Stomach smooth muscle (tissue), 2 donors: ENCODE measurements at regions not wholly inside any gene's neighbourhood (a gene's known extent, or its start where the extent isn't known, plus 50 kb on each side); places are given as distances from the start of the nearest gene placed in this dataset.

Source experiments
- H3K27ac ChIP-seq: one replicate; pipeline ENCODE4 v1.7.0; 2013; ENCODE audit warnings: mild to moderate bottlenecking, low read length, inconsistent platforms
- H3K27me3 ChIP-seq, 2 donors: one replicate each; pipeline ENCODE4 v1.7.0; 2013; ENCODE audit warnings: low read length in 2 of 2; ENCODE audit not compliant: insufficient read depth in 2 of 2, control insufficient read depth in 1 of 2
- H3K36me3 ChIP-seq, 2 donors: one replicate each; pipeline ENCODE4 v1.7.0; 2013; ENCODE audit warnings: low read length in 2 of 2; ENCODE audit not compliant: control insufficient read depth in 2 of 2, insufficient read depth in 2 of 2
- H3K4me1 ChIP-seq: one replicate; pipeline ENCODE4 v1.7.0; 2013; ENCODE audit warnings: low read length; ENCODE audit not compliant: control insufficient read depth, insufficient read depth
- H3K4me3 ChIP-seq, 2 donors: one replicate each; pipeline ENCODE4 v1.7.0; 2013; ENCODE audit warnings: low read length in 2 of 2
- H3K9ac ChIP-seq, 2 donors: one replicate each; pipeline ENCODE4 v1.7.0; 2013; ENCODE audit warnings: low read length in 2 of 2, mild to moderate bottlenecking in 1 of 2
- H3K9me3 ChIP-seq, 2 donors: one replicate each; pipeline ENCODE4 v1.7.0; 2013; ENCODE audit warnings: low read length in 2 of 2; ENCODE audit not compliant: control insufficient read depth in 2 of 2
- donor health status: healthy.
- donor health status: Pancreatic carcinoma.

DNA sequence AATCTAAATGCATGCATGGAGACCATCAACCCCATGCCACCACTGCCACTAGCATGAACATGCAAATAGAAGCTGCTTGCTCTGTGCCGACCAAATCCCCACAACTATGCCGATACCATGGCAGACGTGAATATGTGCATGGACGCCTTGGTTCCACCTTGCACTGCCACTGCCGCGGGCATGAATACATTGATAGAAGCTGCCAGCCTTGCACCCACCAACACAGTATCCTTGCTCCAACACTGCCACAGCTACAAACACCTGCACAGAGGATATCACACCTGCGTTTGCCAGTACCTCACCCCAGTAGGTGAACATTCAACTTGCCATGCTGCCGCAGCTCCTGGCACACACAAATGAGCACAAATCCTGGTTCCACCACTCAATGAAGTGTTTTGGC is 527.4 kb upstream of the REG3G start:
- Histone ChIP-seq H3K4me3 (no peak overlapping the region), H3K27ac (no peak overlapping the region), H3K4me1 (no peaks in the 10 kb centered on the region), H3K9ac (no peak overlapping the region), H3K27me3 (no peaks in the 10 kb centered on the region), H3K36me3 (no peaks in the 10 kb centered on the region), H3K9me3 (no peaks in the 10 kb centered on the region)

DNA sequence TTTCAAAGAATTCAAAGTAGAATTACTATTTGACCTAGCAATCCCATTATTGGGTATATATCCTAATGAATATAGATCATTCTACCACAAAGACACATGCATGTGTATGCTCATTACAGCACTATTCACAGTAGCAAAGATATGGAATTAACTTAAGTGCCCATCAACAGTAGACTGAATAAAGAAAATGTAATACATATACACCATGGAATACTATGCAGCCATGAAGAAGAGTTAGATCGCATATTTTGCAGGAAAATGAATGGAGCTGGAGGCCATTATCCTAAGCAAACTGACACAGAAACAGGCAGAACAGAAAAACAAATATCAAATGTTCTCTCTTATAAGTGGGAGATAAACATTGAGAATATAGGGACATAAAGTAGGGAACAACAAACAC is 519.2 kb upstream of the REG3G start:
- no peaks in the 10 kb centered on the region for H3K27me3 ChIP-seq
- no peak overlapping the region for H3K27ac ChIP-seq
- H3K4me3 ChIP-seq = no peak overlapping the region
- no peaks in the 10 kb centered on the region for H3K9me3 ChIP-seq
- no peaks in the 10 kb centered on the region for H3K36me3 ChIP-seq
- no peaks in the 10 kb centered on the region for H3K4me1 ChIP-seq
- no peak overlapping the region for H3K9ac ChIP-seq

DNA sequence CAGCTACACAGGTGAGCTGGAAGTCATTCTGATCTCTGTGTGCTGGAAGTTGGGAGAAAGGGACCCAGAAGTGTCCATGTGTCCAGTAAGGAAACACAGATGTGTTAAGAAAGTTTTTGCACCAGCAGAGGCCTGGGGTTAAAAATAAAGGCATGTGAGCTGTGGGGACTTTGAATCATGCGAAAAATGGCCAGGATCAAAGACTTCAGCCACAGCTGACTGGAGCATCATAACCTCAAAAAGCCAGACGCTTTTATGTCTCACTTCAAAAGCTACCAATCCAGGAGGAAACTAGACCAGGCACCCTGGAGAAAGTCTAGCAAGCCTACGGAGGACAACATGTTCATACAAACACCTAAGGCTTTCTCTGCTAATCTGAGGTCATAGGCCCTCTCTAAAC is 503.6 kb upstream of the REG3G start:
- no peaks in the 10 kb centered on the region for H3K36me3 ChIP-seq
- H3K4me1 ChIP-seq = no peaks in the 10 kb centered on the region
- no peaks in the 10 kb centered on the region for H3K9me3 ChIP-seq
- no peak overlapping the region for H3K4me3 ChIP-seq
- H3K27ac ChIP-seq = no peak overlapping the region
- H3K9ac ChIP-seq = no peak overlapping the region
- no peaks in the 10 kb centered on the region for H3K27me3 ChIP-seq

DNA sequence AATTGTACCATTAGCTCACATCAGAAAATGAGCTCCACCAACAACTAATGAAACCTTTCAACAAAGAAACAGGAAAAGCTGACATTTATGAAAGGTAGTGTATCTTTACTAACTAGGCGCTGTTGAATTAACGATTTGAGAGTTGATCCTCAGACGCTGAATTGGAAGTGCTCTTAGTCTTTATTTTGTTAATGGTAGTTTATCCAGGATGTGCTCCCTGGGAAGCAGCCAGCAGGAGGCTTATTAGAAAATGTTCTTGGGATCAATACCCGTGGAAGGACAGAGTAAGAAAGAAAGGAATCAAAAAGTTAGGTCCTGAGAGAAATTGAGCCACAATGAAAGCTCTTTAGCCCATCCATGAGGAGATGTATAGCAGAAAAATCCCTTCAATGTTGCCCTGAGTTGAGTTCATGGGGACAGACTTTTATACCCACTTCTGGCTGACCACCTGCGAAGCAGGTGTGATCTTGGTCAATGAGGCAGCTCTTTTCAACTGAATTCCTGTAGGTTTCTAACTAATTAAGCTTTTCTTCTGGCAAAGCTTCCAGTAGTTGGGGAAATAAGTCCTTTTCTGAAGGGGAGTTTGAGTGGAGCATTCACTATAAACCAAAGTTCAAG is 492.6 kb upstream of the REG3G start:
- Histone ChIP-seq H3K9ac (no peak overlapping the region), H3K4me3 (no peak overlapping the region), H3K27me3 (no peaks in the 10 kb centered on the region), H3K4me1 (no peaks in the 10 kb centered on the region), H3K36me3 (no peaks in the 10 kb centered on the region), H3K9me3 (no peaks in the 10 kb centered on the region), H3K27ac (no peak overlapping the region)

DNA sequence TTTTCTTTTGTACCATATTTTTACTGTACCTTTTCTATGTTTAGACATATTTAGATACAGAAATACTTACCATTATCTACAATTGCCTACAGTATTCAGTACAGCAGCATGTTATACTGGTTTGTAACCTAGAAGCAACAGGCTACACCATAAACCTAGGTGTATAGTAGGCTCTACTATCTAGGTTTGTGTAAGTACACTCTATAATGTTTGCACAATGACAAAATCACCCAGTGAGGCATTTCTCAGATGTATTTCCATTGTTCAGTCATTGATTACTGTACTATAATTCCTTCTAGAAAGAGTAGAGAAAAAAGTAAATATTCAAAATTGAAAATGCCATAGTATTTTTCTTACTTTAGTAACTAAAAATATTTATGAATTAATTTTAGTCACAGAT is 490.1 kb upstream of the REG3G start:
- Histone ChIP-seq H3K9me3 (no peaks in the 10 kb centered on the region), H3K27ac (no peak overlapping the region), H3K36me3 (no peaks in the 10 kb centered on the region), H3K9ac (no peak overlapping the region), H3K27me3 (no peaks in the 10 kb centered on the region), H3K4me3 (no peak overlapping the region), H3K4me1 (no peaks in the 10 kb centered on the region)

DNA sequence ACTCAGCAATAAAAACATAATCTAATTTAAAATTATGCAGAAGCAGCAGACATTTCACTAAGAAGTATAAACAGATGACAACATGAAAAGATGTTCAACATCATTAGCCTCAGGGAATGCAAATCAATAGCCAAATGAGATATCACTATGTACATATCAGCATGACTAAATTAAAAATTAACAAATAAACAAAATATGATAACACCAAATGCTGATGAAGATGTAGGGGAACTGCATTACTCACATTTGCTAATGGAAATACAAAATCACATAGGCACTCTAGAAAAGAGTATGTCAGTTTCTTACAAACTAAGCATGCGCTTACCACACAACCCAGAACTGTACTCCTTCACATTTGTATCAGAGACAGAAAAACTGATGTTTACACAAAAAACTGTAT is 487.2 kb upstream of the REG3G start:
- no peak overlapping the region for H3K27ac ChIP-seq
- no peaks in the 10 kb centered on the region for H3K9me3 ChIP-seq
- no peaks in the 10 kb centered on the region for H3K27me3 ChIP-seq
- no peak overlapping the region for H3K9ac ChIP-seq
- H3K4me1 ChIP-seq = no peaks in the 10 kb centered on the region
- H3K4me3 ChIP-seq = no peak overlapping the region
- H3K36me3 ChIP-seq = no peaks in the 10 kb centered on the region

DNA sequence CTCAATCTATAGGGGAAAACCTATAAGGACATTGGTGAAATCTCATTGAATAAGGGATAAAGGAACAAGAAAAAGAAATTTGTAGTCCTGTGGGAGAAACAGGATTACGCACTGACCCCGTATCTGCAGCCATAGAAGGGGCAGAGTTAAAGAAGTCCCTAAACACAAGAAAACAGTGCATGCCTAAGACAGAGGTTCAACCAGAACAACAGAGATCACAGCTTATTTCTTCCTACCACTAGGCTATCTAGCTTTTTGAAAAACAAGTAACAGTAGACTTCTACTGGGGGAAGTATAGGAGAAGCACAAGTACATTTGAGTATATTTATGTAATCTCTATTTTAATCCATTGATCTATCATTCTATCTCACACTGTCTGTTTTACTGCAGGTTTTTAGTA is 485.2 kb upstream of the REG3G start:
- no peaks in the 10 kb centered on the region for H3K9me3 ChIP-seq
- H3K27me3 ChIP-seq = no peaks in the 10 kb centered on the region
- H3K9ac ChIP-seq = no peak overlapping the region
- no peaks in the 10 kb centered on the region for H3K4me1 ChIP-seq
- no peaks in the 10 kb centered on the region for H3K36me3 ChIP-seq
- no peak overlapping the region for H3K27ac ChIP-seq
- H3K4me3 ChIP-seq = no peak overlapping the region

DNA sequence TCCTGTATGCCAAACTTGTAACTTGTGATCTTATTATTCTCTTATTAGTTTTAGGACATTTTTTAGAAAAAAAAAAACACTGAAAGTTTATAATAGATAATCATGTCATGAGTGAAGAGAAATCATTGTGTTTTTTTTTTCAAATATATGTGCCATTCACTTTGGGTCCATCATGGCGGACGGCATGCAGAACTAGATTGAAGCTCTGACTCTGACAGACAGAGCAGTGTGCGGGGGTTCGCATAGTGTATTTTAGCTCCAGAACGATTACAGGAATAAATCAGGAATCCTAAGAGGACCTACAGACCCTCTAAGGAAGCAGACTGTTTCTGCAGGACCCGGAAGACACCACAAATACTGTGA is 484.4 kb upstream of the REG3G start:
- Histone ChIP-seq H3K9me3 (no peaks in the 10 kb centered on the region), H3K4me1 (no peaks in the 10 kb centered on the region), H3K4me3 (no peak overlapping the region), H3K36me3 (no peaks in the 10 kb centered on the region), H3K27me3 (no peaks in the 10 kb centered on the region), H3K9ac (no peak overlapping the region), H3K27ac (no peak overlapping the region)

DNA sequence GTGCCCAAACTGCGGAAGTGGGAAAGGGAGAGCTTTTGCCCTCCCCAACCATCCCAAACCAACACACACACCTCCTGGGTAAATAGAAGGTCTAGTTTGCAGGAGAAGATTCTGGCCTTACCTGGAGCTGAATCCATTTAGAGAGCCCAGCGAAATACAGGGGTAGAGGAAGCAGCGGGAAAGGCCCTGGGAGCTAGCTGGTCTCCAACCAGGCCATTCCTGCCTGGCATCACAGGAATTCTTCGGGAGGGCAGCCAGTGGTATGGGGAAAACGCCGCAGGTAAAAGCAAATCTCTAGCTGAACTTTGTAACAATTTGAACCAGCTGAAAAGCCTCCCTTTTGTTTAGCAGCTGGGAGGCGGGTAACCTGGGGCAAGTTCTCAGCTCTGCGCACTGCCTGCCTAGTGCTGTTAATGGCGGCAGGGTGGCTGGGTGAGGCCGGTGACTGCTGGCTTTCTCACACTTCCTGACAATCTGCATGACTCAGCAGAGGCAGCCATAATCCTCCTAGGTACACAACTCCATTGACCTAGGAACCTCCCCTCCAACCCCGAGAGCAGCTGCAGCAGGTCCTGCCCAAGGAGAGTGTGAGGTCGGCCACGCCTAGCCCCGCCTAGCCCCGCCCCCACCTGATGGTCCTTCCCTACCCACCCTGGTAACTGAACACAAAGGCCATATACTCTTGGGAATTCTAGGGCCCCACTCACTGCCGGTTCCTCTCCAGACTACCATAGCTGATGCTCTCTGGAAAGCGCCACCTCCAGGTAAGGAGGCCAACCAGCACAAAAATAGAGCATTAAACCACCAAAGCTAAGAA is 483.8 kb upstream of the REG3G start:
- no peaks in the 10 kb centered on the region for H3K36me3 ChIP-seq
- no peak overlapping the region for H3K4me3 ChIP-seq
- no peaks in the 10 kb centered on the region for H3K4me1 ChIP-seq
- no peak overlapping the region for H3K27ac ChIP-seq
- no peaks in the 10 kb centered on the region for H3K27me3 ChIP-seq
- no peak overlapping the region for H3K9ac ChIP-seq
- H3K9me3 ChIP-seq = no peaks in the 10 kb centered on the region

DNA sequence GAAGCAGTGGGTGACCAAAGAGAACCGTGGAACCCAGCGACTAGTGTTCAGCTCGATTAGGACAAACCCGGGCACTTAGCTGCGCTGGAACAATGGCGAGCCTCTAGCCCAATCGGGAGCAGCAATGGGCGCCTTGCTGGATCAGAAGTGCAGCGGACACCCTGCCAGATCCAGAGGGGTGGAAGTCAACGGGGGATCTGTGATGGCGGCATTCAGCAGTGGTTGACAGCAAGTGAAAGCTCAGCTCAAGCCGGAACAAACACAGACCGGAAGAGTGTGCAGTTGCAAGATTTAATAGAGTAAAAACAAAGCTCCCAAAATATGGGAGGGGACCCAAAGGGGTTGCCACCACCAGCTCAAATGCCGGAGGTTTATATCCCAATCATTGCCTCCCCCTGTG is 478.7 kb upstream of the REG3G start:
- Histone ChIP-seq H3K36me3 (no peaks in the 10 kb centered on the region), H3K9me3 (no peaks in the 10 kb centered on the region), H3K27me3 (no peaks in the 10 kb centered on the region), H3K4me1 (no peaks in the 10 kb centered on the region), H3K4me3 (no peak overlapping the region), H3K9ac (no peak overlapping the region), H3K27ac (no peak overlapping the region)

DNA sequence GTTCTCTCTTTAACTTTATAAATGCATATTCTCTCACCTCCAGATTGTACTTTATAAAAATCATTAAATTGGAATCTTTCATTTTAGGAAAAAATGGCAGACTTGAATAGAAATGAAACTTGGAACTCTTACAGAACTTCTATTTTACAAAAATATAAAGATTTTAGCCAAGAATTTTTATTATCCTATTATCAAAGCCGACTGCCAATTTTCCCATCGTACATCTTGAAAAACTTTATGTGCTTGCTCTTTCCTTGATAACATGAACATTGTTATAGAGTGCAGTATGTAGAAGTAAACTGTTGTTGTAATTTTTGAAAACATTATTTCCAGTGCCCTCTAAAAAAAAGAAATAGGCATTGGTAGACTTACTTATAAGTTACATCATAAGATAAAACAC is 475.7 kb upstream of the REG3G start:
- Histone ChIP-seq H3K36me3 (no peaks in the 10 kb centered on the region), H3K27me3 (no peaks in the 10 kb centered on the region), H3K9me3 (no peaks in the 10 kb centered on the region), H3K4me3 (no peak overlapping the region), H3K4me1 (no peaks in the 10 kb centered on the region), H3K9ac (no peak overlapping the region), H3K27ac (no peak overlapping the region)
